ENCODE measurements at regions not wholly inside any gene's neighbourhood (a gene's known extent, or its start where the extent isn't known, plus 50 kb on each side); places are given as distances from the start of the nearest gene placed in this dataset.

DNA sequence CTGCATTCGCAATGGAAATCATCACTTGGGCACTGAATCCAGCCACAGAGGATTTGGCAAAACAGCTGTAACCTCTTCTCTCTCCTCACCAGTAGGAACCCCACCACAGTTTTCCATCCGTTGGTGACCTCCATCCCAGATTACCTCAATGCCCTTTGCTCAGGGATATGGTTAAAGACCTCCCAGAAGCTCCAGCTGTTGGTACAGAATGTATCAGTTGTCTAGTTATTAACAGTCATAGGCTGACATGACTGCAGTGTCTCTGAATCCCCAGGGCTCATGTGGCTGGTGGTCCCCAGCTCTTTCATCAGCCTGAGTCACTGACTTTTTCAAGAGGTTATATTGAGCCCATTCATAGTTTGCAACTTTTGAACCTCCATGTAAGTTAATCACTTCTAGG is 189.8 kb upstream of the HHIP start:
- DNase-seq (ENCODE audit: extremely low read depth, low read depth), result no peak

DNA sequence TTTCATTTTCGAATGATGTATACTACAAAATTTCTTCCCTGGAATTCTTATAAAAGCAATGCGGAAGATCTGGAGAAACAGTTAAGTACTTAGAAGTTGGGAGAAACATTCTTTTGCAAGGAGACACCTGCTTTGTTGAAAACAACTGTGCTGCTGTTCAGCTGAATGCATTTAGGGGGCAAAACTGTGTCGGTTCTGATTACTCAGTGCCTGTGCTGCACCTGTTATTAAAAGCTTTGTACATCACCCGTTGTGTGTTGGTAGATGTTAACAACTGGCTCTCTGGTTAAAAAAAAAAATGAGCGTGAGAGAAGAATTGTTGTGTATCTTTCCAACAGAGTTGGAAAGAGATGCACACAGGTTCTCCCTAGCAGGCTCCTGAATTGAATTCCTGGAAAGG is 184.1 kb upstream of the HHIP start:
- no peak for DNase-seq (ENCODE audit: extremely low read depth, low read depth)

DNA sequence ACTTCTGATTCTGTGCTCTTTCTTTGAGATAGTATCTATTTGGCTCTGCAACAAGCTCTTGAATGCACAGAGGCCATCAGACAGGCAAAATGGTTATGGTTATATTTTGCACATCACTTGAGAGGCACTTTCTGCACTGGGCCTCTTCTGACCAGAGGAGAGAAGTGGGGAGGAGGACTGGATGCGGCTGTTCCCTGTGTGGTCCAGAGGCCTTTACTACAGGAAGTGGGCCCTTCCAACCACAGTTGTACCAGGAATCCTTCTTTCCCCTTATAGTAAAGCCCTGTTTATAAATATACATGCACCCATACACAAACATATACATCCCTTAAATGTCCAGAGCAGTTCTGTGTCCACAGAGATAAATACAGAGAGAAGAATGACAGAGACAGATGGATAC is 182.7 kb upstream of the HHIP start:
- no peak for DNase-seq (ENCODE audit: extremely low read depth, low read depth)

DNA sequence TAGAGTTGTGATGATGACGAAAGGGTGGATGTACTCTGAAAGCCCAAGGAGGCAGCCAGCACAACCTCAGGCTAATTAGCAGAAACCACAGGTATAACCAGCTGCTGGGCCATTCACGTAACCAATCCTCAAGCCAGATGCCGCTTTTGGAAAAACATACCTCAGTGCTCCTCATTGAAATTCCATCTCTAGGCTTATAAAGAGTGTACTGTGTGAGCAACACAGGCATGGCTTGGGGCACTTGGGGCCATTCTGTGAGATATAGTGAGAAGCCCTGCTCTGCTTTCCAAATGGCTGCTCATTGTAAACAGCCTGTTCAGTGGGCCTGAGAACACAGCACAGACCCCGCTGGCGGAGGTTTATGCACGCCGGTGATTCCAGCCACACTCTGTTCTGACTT is 182.1 kb upstream of the HHIP start:
- DNase-seq (ENCODE audit: extremely low read depth, low read depth), result no peak

DNA sequence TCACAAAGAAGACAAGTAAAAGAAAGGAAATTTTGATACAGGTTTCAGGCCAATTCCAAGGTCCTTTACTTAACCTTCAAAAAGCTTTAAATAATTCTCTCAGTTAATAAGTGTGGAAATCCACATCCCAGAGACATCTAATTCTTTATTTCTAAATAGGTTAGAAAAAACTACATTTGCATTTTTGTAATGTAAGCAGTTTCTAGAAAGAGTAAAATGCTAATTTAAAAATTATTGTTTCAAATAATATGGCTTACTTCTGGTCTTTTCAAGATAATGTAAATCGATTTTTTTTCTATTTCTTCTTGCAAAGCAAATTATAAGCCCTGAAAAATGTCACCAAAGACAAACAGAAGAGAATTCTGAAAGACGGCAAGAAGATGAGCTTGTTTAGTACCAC is 180.4 kb upstream of the HHIP start:
- no peak for DNase-seq (ENCODE audit: extremely low read depth, low read depth)

DNA sequence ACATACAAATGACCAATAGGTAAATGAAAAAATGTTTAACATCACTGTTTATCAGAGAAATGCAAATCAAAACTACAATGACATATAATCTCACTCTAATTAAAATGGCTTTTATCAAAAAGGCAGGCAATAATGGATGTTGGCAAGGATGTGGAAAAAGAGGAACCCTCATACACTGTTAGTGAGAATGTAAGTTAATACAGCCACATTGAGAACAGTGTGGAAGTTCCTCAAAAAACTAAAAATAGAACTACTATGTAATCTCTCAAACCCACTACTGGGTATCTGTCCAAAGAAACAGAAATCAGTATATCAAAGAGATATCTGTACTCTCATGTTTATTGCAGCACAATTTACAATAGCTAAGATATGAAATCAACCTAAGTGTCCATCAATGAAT is 165.9 kb upstream of the HHIP start:
- no peak for DNase-seq (ENCODE audit: extremely low read depth, low read depth)

DNA sequence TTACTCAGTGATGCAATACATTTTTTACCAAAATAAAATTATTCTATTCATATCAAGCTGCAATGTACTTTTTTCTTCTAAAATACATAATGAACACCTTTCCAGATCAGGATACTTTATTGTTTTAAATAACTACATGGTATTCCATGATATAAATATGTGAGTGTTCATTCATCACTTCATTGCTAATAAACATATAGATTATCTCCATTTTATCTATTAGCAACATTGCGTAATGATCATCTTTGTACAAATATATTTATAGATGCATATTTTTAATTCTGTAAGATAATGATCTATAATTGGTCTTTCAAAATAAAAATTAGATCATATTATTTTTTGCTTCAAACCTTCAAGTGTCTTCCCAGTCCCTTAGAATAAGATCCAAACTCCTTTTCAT is 156.1 kb upstream of the HHIP start:
- DNase-seq (ENCODE audit: extremely low read depth, low read depth), result no peak

DNA sequence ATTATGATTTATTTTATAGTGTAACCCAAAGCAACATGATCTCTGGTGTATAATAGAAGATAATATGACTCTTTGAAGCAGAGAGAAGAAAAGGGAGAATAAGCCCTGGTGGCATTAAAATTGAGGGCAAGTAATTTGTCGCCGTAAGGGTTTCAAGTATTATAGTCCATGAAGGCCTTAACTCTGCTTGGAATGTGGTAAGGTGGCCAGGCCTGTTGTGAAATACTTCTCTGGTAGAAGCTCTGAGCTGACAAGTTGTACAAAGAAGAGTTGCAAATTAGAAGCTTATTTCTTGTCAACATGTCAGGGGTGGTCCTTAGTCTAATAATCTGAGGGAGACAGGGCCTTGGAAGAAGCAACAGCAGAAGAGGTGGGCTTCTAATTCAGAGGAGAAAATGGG is 151.7 kb upstream of the HHIP start:
- DNase-seq (ENCODE audit: extremely low read depth, low read depth), result no peak

DNA sequence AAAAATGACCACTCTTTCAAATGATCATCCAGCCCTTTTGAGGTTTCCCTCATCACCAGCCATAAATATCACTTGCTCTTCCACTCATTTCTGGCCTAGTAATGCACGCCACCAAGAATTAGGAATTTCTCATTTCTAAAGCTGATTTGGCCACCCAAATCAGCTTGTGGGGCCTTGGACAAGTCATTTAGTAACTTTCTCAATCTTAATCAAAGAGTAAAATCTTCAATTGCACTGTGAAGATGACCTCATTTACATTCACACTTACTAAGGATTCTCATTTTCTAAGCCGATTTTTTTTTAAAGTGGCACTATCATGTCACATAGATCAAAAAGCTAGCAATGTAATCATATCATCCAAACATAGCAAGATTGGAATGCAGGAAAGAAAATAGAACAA is 150.0 kb upstream of the HHIP start:
- no peak for DNase-seq (ENCODE audit: extremely low read depth, low read depth)

DNA sequence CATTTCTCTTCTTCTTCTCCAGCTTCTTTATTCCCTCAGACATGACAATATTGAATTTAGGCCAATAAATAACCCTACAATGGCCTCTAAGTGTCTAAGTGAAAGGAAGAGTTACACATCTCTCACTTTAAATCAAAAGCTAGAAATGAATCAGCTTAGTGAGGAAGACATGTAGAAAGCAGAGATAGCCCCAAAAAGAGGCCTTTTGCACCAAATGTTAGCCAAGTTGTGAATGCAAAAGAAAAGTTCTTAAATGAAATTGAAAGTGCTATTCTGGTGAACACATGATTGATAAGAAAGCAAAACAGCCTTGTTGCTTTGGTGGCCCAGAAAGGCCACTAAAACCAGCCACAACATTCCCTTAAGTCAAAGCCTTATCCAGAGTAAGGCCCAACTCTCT is 146.2 kb upstream of the HHIP start:
- DNase-seq (ENCODE audit: extremely low read depth, low read depth), result no peak

DNA sequence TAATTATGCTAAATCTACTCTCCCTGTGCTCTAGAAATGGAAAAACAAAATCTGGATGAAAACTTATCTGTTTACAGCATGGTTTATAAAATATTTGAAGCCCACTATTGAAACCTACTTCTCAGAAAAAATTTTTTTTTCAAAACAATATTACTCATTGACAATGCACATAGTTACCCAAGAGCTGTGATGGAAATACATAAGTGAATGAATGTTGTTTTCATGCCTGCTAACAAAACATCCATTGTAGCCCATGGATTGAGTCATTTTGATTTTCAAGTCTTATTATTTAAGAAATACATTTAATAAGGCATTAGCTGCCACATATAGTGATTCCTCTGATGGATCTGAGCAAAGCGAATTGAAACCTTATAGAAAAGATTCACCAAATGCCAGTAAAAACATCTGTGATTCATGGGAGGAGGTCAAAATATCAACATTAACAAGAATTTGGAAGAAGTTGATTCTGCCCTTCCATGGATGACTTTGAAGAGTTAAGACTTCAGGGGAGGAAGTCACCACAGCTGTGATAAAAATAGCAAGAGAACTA is 144.7 kb upstream of the HHIP start:
- no peak for DNase-seq (ENCODE audit: extremely low read depth, low read depth)

DNA sequence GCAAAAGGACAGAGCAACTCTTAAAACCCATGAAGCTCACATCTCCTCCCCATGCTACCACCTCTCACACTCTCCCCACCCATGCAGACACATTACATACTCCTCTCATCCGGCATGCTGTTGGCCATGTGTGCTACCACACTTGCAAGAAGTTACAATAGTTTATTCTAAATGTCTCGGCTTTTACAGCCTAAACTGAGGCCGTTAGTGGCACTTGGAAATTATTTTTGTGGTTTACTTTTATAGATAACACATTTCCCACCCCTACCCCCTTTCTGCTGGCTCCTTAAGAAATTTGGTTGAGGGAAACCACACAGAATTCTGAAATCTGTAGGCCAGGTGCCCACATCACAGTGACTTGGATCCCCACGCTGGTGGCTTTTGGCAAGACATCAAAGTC is 141.1 kb upstream of the HHIP start:
- no peak for DNase-seq (ENCODE audit: extremely low read depth, low read depth)

DNA sequence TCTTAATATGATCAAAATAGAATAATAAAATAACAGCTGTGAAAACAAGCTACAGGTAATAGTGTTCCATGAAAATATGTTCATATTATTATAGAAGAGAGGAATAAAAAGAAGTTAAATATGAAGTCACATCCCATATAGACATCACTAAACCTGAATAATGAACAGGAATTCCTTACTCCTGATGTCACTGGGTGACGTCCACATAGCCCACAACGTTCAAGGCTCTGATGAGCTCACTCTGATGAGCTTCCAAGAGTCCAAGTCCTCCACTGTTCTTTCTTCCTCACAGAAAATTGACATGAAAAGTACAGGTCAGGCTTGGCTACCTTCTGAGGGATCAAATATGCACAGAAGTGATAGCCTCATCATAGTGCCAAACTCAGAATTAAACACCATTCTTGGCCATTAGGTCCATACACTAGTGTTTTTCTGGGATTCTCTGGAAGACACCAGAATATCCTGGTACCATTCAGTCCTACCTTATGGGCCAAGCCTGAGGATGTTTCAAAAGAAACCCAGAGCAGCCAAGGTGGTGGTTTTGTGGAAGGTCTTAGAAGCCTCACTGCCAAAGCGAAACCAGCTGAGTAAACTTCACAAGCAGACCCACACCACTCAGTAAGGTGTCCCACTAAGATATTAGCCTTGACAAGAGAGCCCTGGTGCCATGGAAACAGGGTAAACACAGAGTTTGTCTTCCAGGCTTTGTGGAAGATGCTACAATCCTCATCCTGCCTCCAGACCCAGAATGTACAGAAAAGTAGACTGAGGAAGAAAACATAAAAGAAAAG is 138.4 kb upstream of the HHIP start:
- no peak for DNase-seq (ENCODE audit: extremely low read depth, low read depth)

DNA sequence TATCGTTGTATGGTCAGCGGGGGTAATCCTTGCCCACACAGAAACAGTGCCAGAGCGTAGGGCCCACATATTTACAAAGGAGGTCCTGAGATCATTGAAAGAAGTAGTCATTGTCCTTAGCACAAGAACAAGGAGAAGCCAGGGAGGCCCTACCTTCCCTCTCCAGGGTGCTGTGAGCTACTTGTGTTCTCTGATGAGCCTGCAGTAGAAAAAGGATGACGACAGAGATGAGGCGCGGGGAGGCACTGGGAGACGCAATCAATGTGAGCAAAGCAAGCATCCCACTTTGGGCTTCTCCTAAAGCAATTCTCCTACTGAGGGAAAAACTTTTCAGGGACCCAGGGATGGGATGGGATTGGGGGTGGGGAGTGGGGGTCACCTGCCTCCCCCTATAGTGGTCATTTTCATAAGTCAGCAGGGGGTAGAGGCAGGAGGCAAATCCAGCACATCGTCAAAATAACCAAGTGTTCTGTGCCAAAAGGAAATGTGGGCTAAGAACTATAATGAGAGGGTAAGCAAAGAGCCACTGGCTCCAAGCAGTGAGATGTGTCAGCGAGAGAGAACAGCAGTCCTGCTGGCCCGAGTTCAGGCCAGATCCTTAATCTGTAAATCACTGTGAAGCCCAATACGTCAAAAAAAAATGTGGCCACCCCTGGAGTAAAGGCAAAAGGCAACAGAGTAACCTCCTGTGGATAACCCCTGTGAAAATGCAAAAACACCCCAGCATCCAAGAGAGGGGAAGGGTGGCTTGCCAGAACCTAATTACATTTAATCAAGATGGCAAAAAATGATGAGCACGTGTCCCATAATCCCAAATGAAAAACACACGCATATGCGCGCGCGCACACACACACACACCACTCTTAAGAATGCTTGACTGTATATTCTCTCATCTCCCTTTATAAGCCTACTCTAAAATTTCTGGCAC is 136.6 kb upstream of the HHIP start:
- no peak for DNase-seq (ENCODE audit: extremely low read depth, low read depth)

DNA sequence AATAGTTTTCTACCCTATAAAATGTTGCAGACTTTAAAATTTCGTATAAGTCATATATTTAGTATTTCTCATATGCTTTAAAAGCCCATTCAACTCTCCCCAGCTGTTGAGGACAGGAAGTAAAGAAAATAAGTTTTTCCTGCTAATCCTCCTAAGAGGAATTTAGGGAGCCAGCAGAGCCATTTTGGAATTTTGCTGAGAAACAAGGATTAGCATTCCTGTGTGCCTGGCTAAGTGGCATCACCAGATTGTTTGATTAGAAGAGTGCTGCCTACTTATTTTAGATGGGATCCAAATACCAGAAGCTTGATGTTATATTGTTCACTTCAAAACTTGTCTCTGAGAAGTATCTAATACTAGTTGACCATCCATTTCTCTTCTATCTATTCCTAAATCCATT is 131.2 kb upstream of the HHIP start:
- DNase-seq (ENCODE audit: extremely low read depth, low read depth), result no peak

DNA sequence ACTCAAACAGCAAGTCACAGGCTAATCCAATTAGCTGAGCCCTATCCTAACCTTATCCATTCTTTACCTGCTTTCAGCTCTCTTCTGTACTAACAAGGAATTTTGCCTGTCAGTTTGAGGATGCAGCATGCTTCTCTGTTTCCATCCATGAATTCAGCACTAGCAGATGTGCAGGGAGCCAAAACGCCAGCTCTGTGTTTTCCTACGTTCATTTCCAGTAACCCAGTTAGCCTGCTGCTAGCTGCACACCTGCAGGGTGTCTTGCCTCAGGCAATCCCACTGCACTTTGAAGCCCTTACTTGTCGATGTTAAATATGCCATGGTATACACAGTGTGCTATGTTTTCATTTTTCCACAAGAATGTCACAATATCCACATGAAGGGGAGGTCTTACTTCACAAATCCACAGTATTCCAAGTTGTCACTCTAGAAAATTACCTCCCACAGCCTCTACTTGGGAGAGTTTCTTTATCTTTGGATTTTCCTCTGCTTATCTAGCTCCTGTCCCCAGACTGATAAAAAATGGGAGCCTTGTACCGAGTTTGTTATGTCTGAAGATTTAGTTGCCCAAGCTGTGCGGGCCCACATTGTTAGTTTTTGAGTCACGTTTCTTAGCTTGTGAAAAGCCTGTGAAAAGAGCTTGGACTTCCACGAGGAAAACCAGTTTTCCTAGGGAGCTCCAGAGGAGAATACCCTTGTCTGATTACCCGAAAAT is 127.6 kb upstream of the HHIP start:
- DNase-seq (ENCODE audit: extremely low read depth, low read depth), result no peak

DNA sequence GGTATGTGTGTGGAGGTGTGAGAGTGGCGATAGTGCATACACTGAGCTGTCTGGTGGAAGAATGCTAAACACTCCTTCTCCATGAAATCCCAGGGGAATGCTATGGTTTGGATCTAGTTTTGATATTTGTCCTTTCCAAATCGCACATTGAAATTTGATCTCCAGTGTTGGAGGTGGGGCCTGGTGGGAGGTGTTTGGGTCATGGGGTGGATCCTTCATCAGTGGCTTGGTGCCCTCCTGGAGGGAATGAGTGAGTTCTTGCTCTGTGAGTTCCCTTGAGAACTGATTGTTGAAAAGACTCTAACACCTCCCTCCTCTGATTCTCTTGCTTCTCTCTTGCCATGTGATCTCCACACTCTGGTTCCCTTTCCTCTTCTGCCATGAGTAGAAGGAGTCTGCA is 114.1 kb upstream of the HHIP start:
- DNase-seq (ENCODE audit: extremely low read depth, low read depth), result no peak

DNA sequence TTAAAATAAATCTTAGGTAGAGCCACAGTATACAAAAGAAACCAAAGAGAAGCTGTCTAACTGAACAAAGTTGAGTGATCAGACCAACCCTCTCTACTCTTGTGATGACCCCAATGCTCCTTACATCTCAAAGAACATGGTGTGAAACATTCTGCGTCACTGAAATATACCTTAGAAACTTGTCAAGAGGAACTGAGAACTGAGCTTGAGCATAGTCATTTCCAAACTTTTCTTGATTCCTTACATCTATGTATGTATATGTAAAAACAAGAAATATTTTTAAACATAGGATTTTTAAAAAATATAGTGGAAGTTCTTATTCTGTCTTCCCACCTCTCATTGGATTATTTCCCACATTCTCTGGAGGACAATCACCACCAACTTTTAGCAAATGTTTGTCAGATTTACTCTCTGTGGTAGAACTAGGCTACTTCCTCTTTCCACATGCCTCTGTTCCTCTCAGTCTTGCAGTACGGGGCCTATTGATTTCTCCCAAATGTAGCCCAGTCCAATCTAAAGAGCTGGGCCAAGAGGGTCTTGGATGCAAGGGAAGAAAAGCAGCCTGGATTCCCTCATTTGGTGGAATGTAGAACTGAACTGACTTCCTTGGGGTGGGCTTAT is 98.2 kb upstream of the HHIP start:
- no peak for DNase-seq (ENCODE audit: extremely low read depth, low read depth)

DNA sequence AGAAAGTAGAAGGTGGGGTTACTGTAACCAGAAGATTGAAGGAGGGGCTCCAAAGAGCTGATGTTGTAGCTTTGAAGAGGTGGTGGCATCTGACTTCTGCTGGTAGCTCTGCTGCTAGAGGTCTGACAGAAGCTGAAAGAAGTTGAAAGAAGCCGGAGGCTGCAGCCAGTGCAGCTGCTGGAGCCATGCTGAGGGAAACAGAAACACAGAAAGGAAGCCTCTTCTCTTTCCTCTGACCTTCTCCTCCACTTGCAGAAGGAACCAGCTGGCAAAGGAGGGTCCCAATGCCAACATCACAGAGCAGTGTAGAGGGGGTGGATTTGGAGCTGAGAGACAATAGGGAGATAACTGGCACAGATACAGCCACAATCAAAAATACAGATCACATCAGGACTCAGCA is 89.3 kb upstream of the HHIP start:
- DNase-seq (ENCODE audit: extremely low read depth, low read depth), result no peak

DNA sequence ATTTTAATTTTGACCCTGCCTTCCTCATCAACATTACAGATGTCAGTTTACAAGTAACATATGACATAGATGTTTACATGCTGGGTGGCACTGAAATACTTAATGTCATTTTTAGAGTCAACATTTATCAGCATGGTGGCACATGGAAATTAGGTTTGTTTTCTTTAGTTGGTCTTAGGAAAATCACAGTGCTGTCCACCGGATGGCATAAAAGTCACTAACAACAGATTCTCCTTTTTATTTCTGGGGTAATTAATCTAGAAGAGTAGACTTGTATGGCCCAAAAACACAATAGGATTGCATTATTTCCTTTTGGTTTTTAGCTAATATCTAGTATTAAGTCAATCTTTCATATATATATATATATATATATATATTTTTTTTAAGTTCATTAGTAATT is 88.6 kb upstream of the HHIP start:
- DNase-seq (ENCODE audit: extremely low read depth, low read depth), result no peak

All from NCI-H460 (cell line).